PC-9 (cell line): ENCODE measurements at regions not wholly inside any gene's neighbourhood (a gene's known extent, or its start where the extent isn't known, plus 50 kb on each side); places are given as distances from the start of the nearest gene placed in this dataset.

Experiments
- EZH2 ChIP-seq: fragments of 200-600 bp; sonication (generic); IDR thresholded peaks from 2 replicates; pipeline ENCODE4 v1.8.0; 2017; ENCODE audit warnings: antibody characterized with exemption, low read depth
- TF ChIP-seq, protein P1 (sequence below): fragments of 200-600 bp; sonication (generic); conservative IDR thresholded peaks from 2 replicates; pipeline ENCODE4 v1.6.1; 2017; ENCODE audit warnings: mixed run types, antibody characterized with exemption, mild to moderate bottlenecking, moderate library complexity

GRCh38 chr7:68409851-68410250 lies 1188.4 kb upstream of the AUTS2 start:
- TF ChIP-seq, protein P1, sequence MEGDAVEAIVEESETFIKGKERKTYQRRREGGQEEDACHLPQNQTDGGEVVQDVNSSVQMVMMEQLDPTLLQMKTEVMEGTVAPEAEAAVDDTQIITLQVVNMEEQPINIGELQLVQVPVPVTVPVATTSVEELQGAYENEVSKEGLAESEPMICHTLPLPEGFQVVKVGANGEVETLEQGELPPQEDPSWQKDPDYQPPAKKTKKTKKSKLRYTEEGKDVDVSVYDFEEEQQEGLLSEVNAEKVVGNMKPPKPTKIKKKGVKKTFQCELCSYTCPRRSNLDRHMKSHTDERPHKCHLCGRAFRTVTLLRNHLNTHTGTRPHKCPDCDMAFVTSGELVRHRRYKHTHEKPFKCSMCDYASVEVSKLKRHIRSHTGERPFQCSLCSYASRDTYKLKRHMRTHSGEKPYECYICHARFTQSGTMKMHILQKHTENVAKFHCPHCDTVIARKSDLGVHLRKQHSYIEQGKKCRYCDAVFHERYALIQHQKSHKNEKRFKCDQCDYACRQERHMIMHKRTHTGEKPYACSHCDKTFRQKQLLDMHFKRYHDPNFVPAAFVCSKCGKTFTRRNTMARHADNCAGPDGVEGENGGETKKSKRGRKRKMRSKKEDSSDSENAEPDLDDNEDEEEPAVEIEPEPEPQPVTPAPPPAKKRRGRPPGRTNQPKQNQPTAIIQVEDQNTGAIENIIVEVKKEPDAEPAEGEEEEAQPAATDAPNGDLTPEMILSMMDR = no peak
- TF ChIP-seq EZH2 = no peak
